Astrocyte (in vitro differentiated cells and primary cell): ENCODE measurements at regions not wholly inside any gene's neighbourhood (a gene's known extent, or its start where the extent isn't known, plus 50 kb on each side); places are given as distances from the start of the nearest gene placed in this dataset.

ENCODE experiments used
- EZH2 ChIP-seq: IDR thresholded peaks from 2 replicates; pipeline ENCODE4 v1.6.1; 2012; ENCODE audit warnings: mild to moderate bottlenecking, low read length, inconsistent platforms; ENCODE audit not compliant: insufficient read depth
- TF ChIP-seq, protein P1 (sequence below): IDR thresholded peaks from 2 replicates; pipeline ENCODE4 v1.5.1; 2011; ENCODE audit warnings: low read depth, mild to moderate bottlenecking, inconsistent platforms, low read length, moderate library complexity; ENCODE audit not compliant: insufficient read depth

DNA sequence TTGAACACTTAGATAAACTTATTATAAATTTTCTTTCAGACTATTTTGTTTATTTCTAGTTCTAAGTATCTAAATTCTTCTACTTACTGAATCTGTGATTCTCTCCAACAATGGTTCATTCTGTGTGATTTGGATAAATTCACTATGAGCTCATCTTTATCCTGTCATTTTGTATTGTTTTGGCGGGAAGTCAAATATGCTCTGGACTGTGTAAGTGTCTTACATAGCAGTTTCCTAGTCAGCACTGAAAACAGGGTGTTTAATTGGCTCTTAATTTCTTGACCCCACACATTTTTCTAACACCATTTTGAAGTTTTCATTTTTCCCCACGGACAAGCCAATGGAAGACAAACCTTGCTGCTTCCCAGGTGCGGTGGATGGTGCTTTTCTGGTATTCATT, 207.0 kb upstream of the ACO1 start:
- no peak for TF ChIP-seq EZH2
- TF ChIP-seq, protein P1, sequence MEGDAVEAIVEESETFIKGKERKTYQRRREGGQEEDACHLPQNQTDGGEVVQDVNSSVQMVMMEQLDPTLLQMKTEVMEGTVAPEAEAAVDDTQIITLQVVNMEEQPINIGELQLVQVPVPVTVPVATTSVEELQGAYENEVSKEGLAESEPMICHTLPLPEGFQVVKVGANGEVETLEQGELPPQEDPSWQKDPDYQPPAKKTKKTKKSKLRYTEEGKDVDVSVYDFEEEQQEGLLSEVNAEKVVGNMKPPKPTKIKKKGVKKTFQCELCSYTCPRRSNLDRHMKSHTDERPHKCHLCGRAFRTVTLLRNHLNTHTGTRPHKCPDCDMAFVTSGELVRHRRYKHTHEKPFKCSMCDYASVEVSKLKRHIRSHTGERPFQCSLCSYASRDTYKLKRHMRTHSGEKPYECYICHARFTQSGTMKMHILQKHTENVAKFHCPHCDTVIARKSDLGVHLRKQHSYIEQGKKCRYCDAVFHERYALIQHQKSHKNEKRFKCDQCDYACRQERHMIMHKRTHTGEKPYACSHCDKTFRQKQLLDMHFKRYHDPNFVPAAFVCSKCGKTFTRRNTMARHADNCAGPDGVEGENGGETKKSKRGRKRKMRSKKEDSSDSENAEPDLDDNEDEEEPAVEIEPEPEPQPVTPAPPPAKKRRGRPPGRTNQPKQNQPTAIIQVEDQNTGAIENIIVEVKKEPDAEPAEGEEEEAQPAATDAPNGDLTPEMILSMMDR, result no peak
